Smooth muscle cell (in vitro differentiated cells): ENCODE measurements at regions not wholly inside any gene's neighbourhood (a gene's known extent, or its start where the extent isn't known, plus 50 kb on each side); places are given as distances from the start of the nearest gene placed in this dataset.
"Not testable (repeated sequence)": the region's sequence is repeated elsewhere in the genome, so short reads cannot be mapped to it uniquely, and the experiment has no call there.

Experiments used
- DNase-seq: peaks from one replicate; lab custom pipeline; 2025; ENCODE audit not compliant: unreplicated experiment; lab: John Stamatoyannopoulos, UW
- H2AFZ ChIP-seq: fragments of 200-600 bp; sonication (generic); 2 replicates; pipeline ENCODE4 v1.6.0; 2016; ENCODE audit warnings: antibody characterized with exemption, low read depth, mild to moderate bottlenecking
- H3F3A ChIP-seq: fragments of 200-600 bp; sonication (generic); 2 replicates; pipeline ENCODE4 v1.6.0; 2017; ENCODE audit warnings: antibody characterized with exemption, low read depth
- H3K27ac ChIP-seq: fragments of 200-600 bp; sonication (generic); 2 replicates; pipeline ENCODE4 v1.5.1; 2016; ENCODE audit warnings: low read depth, mild to moderate bottlenecking
- H3K27me3 ChIP-seq: fragments of 200-600 bp; sonication (generic); 2 replicates; pipeline ENCODE4 v1.6.1; 2016; ENCODE audit warnings: low read depth, mild to moderate bottlenecking
- H3K36me3 ChIP-seq: fragments of 200-600 bp; sonication (generic); 2 replicates; pipeline ENCODE4 v1.5.1; 2016; ENCODE audit warnings: low read depth
- H3K4me1 ChIP-seq: fragments of 200-600 bp; sonication (generic); 2 replicates; pipeline ENCODE4 v1.5.1; 2016; ENCODE audit warnings: low read depth
- H3K4me2 ChIP-seq: fragments of 200-600 bp; sonication (generic); 2 replicates; pipeline ENCODE4 v1.6.0; 2016; ENCODE audit warnings: mild to moderate bottlenecking
- H3K4me3 ChIP-seq: fragments of 200-600 bp; sonication (generic); 2 replicates; pipeline ENCODE4 v1.5.1; 2016; ENCODE audit warnings: mild to moderate bottlenecking
- H3K79me2 ChIP-seq: fragments of 200-600 bp; sonication (generic); 2 replicates; pipeline ENCODE4 v1.6.0; 2016; ENCODE audit warnings: low read depth, mild to moderate bottlenecking
- H3K9ac ChIP-seq: fragments of 200-600 bp; sonication (generic); 2 replicates; pipeline ENCODE4 v1.6.0; 2016; ENCODE audit warnings: low read depth
- H3K9me3 ChIP-seq: fragments of 200-600 bp; sonication (generic); replicated peaks from 2 replicates; pipeline ENCODE4 v1.5.1; 2016; ENCODE audit warnings: low read depth
- H4K20me1 ChIP-seq: fragments of 200-600 bp; sonication (generic); 2 replicates; pipeline ENCODE4 v1.6.0; 2016; ENCODE audit warnings: low read depth
- WGBS: methylation state at CpG from one replicate; pipeline ENCODE4 v1.1.7; 2016; ENCODE audit warnings: low lambda C conversion rate; 5-methylcytosine and 5-hydroxymethylcytosine counted together
- TF ChIP-seq, protein P1 (sequence below): fragments of 200-600 bp; sonication (generic); IDR thresholded peaks from 2 replicates; pipeline ENCODE4 v1.5.1; 2017; ENCODE audit warnings: borderline replicate concordance, mild to moderate bottlenecking, antibody characterized with exemption; ENCODE audit not compliant: insufficient read depth, poor library complexity, severe bottlenecking

DNA sequence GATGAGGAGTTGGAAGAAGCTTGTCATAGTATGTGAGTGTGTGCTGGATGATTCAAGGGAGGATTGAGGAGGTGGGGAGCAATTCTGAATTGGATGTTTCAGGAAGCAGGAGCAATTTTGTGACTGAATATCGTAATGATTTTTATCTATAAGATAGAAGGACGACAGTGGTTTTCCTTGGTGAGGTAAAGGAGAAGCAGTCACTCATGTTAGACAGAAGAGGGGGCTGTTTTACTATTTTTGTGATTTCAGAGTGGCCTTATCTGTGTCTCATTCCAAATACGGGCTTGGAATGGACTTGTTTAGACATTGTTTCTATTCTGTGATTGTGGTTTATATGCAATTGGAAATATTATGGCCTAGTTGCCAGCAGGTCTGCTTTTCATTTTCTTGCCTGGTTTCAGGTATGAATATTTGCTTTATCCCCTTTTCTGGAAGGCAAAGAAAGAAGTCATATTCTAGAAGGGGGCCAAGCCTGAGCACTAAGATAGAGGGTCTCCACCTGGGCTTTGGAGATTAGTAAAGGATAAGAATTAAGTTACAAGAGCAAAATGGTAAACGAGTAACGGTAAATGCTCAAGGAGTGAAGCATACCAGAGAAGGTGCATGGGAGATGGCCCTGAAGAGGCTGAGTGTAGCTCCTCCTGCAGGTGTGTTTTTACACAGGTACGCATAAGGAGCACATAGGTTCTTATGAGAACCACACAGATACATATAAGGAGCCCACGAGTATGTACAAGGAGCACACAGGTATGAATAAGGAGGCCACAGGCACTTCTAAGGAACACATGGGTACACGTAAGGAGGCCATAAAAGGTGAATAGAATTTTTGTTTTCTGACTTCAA, 124.6 kb upstream of the KCNAB1 start:
- Histone ChIP-seq H3F3A (no peaks in the 10 kb centered on the region), H3K4me1 (no peaks in the 10 kb centered on the region), H3K79me2 (no peaks in the 10 kb centered on the region), H3K4me3 (no peak overlapping the region), H3K36me3 (no peaks in the 10 kb centered on the region), H3K27me3 (no peaks in the 10 kb centered on the region), H3K27ac (no peak overlapping the region), H2AFZ (no peak overlapping the region), H4K20me1 (no peaks in the 10 kb centered on the region), H3K9me3 (no peaks in the 10 kb centered on the region), H3K4me2 (no peak overlapping the region), H3K9ac (no peak overlapping the region)
- DNase-seq: no peak
- TF ChIP-seq, protein P1, sequence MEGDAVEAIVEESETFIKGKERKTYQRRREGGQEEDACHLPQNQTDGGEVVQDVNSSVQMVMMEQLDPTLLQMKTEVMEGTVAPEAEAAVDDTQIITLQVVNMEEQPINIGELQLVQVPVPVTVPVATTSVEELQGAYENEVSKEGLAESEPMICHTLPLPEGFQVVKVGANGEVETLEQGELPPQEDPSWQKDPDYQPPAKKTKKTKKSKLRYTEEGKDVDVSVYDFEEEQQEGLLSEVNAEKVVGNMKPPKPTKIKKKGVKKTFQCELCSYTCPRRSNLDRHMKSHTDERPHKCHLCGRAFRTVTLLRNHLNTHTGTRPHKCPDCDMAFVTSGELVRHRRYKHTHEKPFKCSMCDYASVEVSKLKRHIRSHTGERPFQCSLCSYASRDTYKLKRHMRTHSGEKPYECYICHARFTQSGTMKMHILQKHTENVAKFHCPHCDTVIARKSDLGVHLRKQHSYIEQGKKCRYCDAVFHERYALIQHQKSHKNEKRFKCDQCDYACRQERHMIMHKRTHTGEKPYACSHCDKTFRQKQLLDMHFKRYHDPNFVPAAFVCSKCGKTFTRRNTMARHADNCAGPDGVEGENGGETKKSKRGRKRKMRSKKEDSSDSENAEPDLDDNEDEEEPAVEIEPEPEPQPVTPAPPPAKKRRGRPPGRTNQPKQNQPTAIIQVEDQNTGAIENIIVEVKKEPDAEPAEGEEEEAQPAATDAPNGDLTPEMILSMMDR: peak; percentile 53
- WGBS: 55% methylated on average over 8 of the region's 8 CpGs

DNA sequence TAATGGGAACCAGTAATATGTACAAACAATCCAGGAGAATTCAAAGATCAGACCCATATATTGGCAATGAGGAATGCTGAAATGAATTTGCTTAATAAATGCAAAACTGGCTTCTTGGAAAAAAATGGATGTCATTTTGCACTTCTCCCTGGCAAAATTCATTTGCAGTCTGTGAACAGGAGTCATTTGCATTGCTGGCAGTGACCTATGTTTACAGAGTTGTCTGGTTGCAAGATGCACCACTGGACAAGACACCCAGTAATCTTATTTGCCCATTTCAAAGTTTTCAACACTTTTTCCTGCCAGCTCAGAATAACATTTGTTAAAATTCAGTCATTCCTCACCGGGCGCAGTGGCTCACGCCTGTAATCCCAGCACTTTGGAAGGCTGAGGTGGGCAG, 123.5 kb upstream of the KCNAB1 start:
- H3K4me1 ChIP-seq: no peaks in the 10 kb centered on the region
- H3K4me2 ChIP-seq: no peak overlapping the region
- H3F3A ChIP-seq: no peaks in the 10 kb centered on the region
- no peaks in the 10 kb centered on the region for H3K9me3 ChIP-seq
- H4K20me1 ChIP-seq: no peaks in the 10 kb centered on the region
- no peaks in the 10 kb centered on the region for H3K79me2 ChIP-seq
- WGBS: 78% methylated on average over 3 of the region's 3 CpGs
- no peaks in the 10 kb centered on the region for H3K36me3 ChIP-seq
- no peak overlapping the region for H3K4me3 ChIP-seq
- TF ChIP-seq, protein P1: no peak
- DNase-seq: no peak
- no peak overlapping the region for H3K27ac ChIP-seq
- H2AFZ ChIP-seq: no peak overlapping the region
- no peaks in the 10 kb centered on the region for H3K27me3 ChIP-seq
- no peak overlapping the region for H3K9ac ChIP-seq

DNA sequence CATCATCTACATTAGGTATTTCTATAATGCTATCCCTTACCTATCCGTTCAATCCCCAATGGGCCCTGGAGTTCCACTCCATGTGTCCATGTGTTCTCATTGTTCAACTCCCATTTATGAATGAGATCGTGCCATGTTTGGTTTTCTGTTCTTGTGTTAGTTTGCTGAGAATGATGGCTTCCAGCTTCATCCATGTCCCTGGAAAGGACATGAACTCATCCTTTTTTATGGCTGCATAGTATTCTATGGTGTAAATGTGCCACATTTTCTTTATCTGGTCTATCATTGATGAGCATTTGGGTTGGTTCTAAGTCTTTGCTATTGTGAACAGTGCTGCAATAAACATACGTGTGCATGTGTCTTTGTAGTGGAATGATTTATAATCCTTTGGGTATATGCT, 122.2 kb upstream of the KCNAB1 start:
- not testable (repeated sequence) for H3K27ac ChIP-seq, H4K20me1 ChIP-seq, H3K27me3 ChIP-seq, H3F3A ChIP-seq, H3K79me2 ChIP-seq, H3K9me3 ChIP-seq, DNase-seq, H3K9ac ChIP-seq, H3K4me1 ChIP-seq, H2AFZ ChIP-seq, H3K4me2 ChIP-seq, H3K4me3 ChIP-seq, H3K36me3 ChIP-seq
- 98% methylated on average over 3 of the region's 3 CpGs for WGBS

DNA sequence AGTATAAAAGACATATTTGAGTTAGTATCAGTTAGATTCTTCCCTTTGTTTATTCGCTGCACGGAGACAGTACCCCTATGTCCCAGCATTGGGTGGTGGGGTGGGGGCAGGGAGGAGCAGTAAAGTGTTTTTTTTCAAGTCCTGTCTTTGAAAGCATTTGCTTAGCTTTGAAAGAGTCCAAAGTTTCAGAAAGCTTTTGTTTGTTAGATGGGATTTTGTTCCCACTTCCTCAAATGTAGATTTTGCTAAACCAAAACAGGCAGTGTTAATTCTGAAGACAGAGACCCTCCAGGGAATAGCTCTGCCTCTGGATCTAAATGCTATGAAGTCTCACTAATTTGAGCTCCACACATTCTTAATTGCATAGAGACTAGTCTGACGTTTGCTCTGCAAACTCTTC, 114.6 kb upstream of the KCNAB1 start:
- no peak overlapping the region for H3K4me2 ChIP-seq
- DNase-seq: no peak
- TF ChIP-seq, protein P1: no peak
- H3K79me2 ChIP-seq: no peaks in the 10 kb centered on the region
- H4K20me1 ChIP-seq: no peaks in the 10 kb centered on the region
- no peak overlapping the region for H3K27ac ChIP-seq
- 30% methylated on average over 3 of the region's 3 CpGs for WGBS
- no peaks in the 10 kb centered on the region for H3K4me1 ChIP-seq
- H3K36me3 ChIP-seq: no peaks in the 10 kb centered on the region
- H3K9ac ChIP-seq: no peak overlapping the region
- H2AFZ ChIP-seq: no peak overlapping the region
- no peaks in the 10 kb centered on the region for H3F3A ChIP-seq
- no peaks in the 10 kb centered on the region for H3K27me3 ChIP-seq
- H3K9me3 ChIP-seq: no peaks in the 10 kb centered on the region
- no peak overlapping the region for H3K4me3 ChIP-seq
